Esophagus (tissue), 2 donors: ENCODE measurements at regions not wholly inside any gene's neighbourhood (a gene's known extent, or its start where the extent isn't known, plus 50 kb on each side); places are given as distances from the start of the nearest gene placed in this dataset.
"Not testable (repeated sequence)": the region's sequence is repeated elsewhere in the genome, so short reads cannot be mapped to it uniquely, and the experiment has no call there.

Source experiments
- H3K27ac ChIP-seq, 2 donors: one replicate each; pipeline ENCODE4 v1.5.1; 2013; ENCODE audit warnings: low read depth in 2 of 2, mild to moderate bottlenecking in 2 of 2, inconsistent platforms in 1 of 2, low read length in 1 of 2, moderate library complexity in 1 of 2
- H3K27me3 ChIP-seq, 2 donors: one replicate each; pipeline ENCODE4 v1.6.1; 2013; ENCODE audit warnings: low read length in 2 of 2, control low read depth in 1 of 2, mild to moderate bottlenecking in 1 of 2; ENCODE audit not compliant: insufficient read depth in 2 of 2, control insufficient read depth in 1 of 2
- H3K36me3 ChIP-seq, 2 donors: one replicate each; pipeline ENCODE4 v1.6.1; 2013; ENCODE audit warnings: low read length in 1 of 2; ENCODE audit not compliant: control insufficient read depth in 2 of 2, insufficient read depth in 2 of 2
- H3K4me1 ChIP-seq, 2 donors: one replicate each; pipeline ENCODE4 v1.6.1; 2013; ENCODE audit warnings: low read length in 1 of 2; ENCODE audit not compliant: control insufficient read depth in 2 of 2, insufficient read depth in 2 of 2
- H3K4me3 ChIP-seq, 2 donors: one replicate each; pipeline ENCODE4 v1.5.1; 2013; ENCODE audit warnings: low read length in 2 of 2, mild to moderate bottlenecking in 2 of 2, low read depth in 1 of 2, moderate library complexity in 1 of 2
- H3K9me3 ChIP-seq, 2 donors: one replicate each; pipeline ENCODE4 v1.6.1; 2013; ENCODE audit warnings: mild to moderate bottlenecking in 2 of 2, low read depth in 1 of 2, low read length in 1 of 2, moderate library complexity in 1 of 2; ENCODE audit not compliant: control insufficient read depth in 2 of 2, insufficient read depth in 1 of 2
- WGBS, 2 donors: extraction: QIAGEN DNeasy Blood & Tissue Kit; methylation state at CpG; one replicate each; pipeline ENCODE4 v1.1.7; 2013; 5-methylcytosine and 5-hydroxymethylcytosine counted together
- donor health status: healthy with polysubstance abuse.
- donor health status: Bipolar disorder and iron deficiency.

DNA sequence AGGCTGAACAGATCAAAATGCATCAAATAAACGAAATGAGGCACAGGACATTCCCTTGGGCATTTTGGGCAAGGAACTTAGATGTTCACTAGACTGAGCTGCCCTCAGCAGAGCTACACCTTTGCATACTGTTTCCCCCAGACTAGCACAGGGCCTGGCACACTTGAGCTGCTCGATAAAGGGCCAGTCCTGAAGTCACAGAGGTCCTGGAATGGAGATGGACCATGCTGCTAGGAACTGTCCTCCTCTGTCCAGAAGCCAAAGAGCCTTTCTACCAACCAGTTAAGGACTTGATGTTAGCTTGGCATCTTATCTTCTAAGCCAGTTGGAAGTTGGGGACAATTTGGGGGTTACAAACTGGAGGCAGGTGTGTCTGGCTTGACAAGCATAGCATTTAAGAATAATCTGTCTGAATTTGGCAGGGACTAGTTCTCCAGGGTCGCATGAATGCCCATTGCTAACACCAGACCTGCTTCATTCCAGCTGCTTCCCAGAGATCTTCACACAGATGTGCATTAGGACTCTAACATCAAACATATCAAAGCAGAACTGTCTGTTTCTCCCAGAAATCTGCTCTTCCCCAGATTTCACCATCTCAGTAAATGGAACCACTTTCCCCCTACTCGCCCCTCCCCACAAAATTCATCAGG, 152.2 kb upstream of the PDE1C start:
- Histone ChIP-seq H3K9me3 (peaks cover 0 to 1% of the 10 kb centered on the region in 2 donors), H3K4me3 (no peak overlapping the region), H3K4me1 (no peaks in the 10 kb centered on the region), H3K36me3 (no peaks in the 10 kb centered on the region), H3K27me3 (no peaks in the 10 kb centered on the region), H3K27ac (no peak overlapping the region)
- 55 to 59% methylated on average over 4 of the region's 4 CpGs for WGBS, 2 donors

- H3K27me3 ChIP-seq: no peaks in the 10 kb centered on the region
- 74 to 76% methylated on average over 2 of the region's 2 CpGs for WGBS, 2 donors
- H3K9me3 ChIP-seq: no peaks in the 10 kb centered on the region
- H3K27ac ChIP-seq: no peak overlapping the region
- H3K4me3 ChIP-seq: no peak overlapping the region
- H3K36me3 ChIP-seq: no peaks in the 10 kb centered on the region
- no peaks in the 10 kb centered on the region for H3K4me1 ChIP-seq
Observed at GRCh38 chr7:32221736-32222135, 151.5 kb upstream of the PDE1C start.

DNA sequence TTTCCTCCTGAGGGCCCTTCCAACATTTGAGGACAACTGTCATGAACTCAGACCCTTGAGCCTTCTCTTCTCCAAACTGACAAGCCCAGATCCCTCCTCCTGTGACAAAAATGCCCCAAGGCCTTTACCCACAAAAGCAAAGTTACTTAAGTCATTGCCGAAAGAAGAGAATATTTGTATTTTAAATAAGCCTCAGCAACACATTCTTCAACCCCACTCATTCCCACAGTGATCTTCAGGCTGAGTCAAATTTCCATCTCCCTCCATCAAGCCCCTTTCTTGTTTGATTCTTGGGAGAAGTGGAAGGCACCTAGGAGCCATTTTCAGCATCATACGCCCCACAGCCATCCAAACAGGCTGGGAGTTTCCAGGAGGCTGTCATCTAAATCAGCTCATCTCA, 150.8 kb upstream of the PDE1C start:
- no peaks in the 10 kb centered on the region for H3K9me3 ChIP-seq
- 93 to 95% methylated on average over 2 of the region's 2 CpGs for WGBS, 2 donors

GRCh38 chr7:32219831-32220230, 149.6 kb upstream of the PDE1C start:
- not testable (repeated sequence) for H3K9me3 ChIP-seq, H3K4me1 ChIP-seq, H3K36me3 ChIP-seq, H3K27me3 ChIP-seq, H3K4me3 ChIP-seq, H3K27ac ChIP-seq
- WGBS, 2 donors: 47 to 50% methylated on average over 1 of the region's 1 CpG

More for the DNA sequence above, 150.8 kb upstream of the PDE1C start:
- no peaks in the 10 kb centered on the region for H3K4me1 ChIP-seq
- H3K27ac ChIP-seq: no peak overlapping the region
- no peak overlapping the region for H3K4me3 ChIP-seq
- H3K27me3 ChIP-seq: no peaks in the 10 kb centered on the region
- no peaks in the 10 kb centered on the region for H3K36me3 ChIP-seq

GRCh38 chr7:32219416-32219815, 149.2 kb upstream of the PDE1C start:
- Histone ChIP-seq H3K4me3 (no peak overlapping the region), H3K4me1 (no peaks in the 10 kb centered on the region), H3K9me3 (no peaks in the 10 kb centered on the region), H3K27ac (no peak overlapping the region), H3K27me3 (no peaks in the 10 kb centered on the region), H3K36me3 (no peaks in the 10 kb centered on the region)
- WGBS, 2 donors: 83 to 91% methylated on average over 3 of the region's 3 CpGs

DNA sequence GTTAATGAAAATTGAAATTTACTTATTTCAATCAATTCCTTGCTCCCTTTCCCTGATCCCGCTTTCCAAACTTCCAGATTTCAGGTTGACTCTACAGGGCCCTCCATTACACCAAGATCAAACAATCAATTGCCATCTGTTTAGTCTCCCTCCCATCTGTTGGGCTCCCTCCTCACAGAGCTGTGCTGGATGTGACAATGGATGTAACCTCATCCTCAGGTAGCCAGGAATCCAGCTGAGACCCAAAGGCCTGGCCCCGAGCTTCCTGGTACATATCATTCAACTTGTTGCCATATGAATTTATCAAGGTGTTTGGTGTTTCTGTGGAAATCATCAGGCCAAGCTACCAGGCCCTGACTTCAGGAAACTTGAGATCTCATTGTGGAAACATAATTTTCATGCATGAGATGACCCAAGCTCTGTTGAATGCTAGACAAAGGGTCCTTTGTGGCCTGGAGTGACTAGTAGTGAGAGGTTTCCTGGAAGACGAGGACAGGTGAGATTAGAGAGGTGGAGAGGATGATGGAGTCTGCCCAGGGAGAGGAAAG, 148.6 kb upstream of the PDE1C start:
- H3K27ac ChIP-seq: no peak overlapping the region
- no peaks in the 10 kb centered on the region for H3K9me3 ChIP-seq
- no peaks in the 10 kb centered on the region for H3K4me1 ChIP-seq
- H3K27me3 ChIP-seq: no peaks in the 10 kb centered on the region
- H3K4me3 ChIP-seq: no peak overlapping the region
- no peaks in the 10 kb centered on the region for H3K36me3 ChIP-seq
- WGBS, 2 donors: 49 to 58% methylated on average over 3 of the region's 3 CpGs

DNA sequence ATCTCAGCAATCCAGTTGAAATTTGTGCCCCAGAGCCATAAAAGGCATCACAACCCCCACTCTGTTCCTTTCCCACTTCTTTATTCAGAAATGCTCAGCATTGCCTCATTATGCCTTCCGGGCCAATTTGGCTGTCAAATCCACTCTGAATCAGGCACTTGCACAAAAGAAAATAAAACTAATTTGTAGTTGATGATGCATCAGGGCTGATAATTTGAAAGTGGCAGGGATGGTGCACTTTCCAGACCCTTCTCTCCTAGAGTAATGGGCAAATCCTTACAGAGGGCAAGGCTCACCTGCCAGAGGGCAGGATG, 147.9 kb upstream of the PDE1C start:
- H3K27me3 ChIP-seq: no peaks in the 10 kb centered on the region
- H3K36me3 ChIP-seq: no peaks in the 10 kb centered on the region
- H3K4me3 ChIP-seq: no peak overlapping the region
- H3K27ac ChIP-seq: no peak overlapping the region
- 68 to 78% methylated on average over 1 of the region's 1 CpG for WGBS, 2 donors
- H3K9me3 ChIP-seq: no peaks in the 10 kb centered on the region
- no peaks in the 10 kb centered on the region for H3K4me1 ChIP-seq

GRCh38 chr7:32217341-32218153, 147.3 kb upstream of the PDE1C start:
- Histone ChIP-seq H3K27me3 (no peaks in the 10 kb centered on the region), H3K36me3 (no peaks in the 10 kb centered on the region), H3K4me1 (no peaks in the 10 kb centered on the region), H3K27ac (no peak overlapping the region), H3K4me3 (no peak overlapping the region), H3K9me3 (no peaks in the 10 kb centered on the region)
- WGBS, 2 donors: 63% methylated on average over 5 of the region's 5 CpGs

DNA sequence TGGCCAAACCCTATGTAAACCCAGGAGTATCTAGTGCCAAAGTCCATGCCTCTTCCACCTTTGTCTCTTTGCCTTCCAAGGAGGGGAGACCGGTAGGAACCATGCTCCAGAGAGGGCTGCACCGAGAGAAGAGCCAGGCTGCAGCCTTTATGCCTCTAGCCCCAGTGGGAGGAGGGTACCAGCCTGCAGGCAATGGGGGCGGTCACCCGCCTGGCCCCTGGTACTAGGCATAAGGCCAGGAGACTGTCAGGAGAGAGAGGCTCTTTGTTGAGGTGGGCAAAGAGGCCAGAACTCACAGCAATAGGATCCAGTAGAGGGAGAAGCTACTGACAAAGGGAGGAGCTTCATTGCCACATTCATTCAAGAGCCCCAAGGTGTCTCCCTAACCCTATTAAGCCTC, 146.6 kb upstream of the PDE1C start:
- no peaks in the 10 kb centered on the region for H3K4me1 ChIP-seq
- H3K27ac ChIP-seq: no peak overlapping the region
- H3K27me3 ChIP-seq: no peaks in the 10 kb centered on the region
- no peak overlapping the region for H3K4me3 ChIP-seq
- whole genome bisulfite sequencing, 2 donors: 80 to 90% methylated on average over 4 of the region's 4 CpGs
- no peaks in the 10 kb centered on the region for H3K9me3 ChIP-seq
- H3K36me3 ChIP-seq: no peaks in the 10 kb centered on the region

- Histone ChIP-seq H3K27me3 (no peaks in the 10 kb centered on the region), H3K36me3 (no peaks in the 10 kb centered on the region), H3K4me3 (no peak overlapping the region), H3K4me1 (no peaks in the 10 kb centered on the region), H3K9me3 (no peaks in the 10 kb centered on the region), H3K27ac (no peak overlapping the region)
- WGBS, 2 donors: 62 to 63% methylated on average over 1 of the region's 1 CpG
Observed at GRCh38 chr7:32215697-32216096, 145.5 kb upstream of the PDE1C start.
